SK-N-SH (cell line): ENCODE measurements at regions not wholly inside any gene's neighbourhood (a gene's known extent, or its start where the extent isn't known, plus 50 kb on each side); places are given as distances from the start of the nearest gene placed in this dataset.

ENCODE experiments used
- EP300 ChIP-seq, 2 experiments: IDR thresholded peaks; 2 replicates each; pipeline versions ENCODE4 v1.4.0 to v1.6.1; 2012; ENCODE audit warnings: borderline replicate concordance in 1 of 2, low read depth in 1 of 2, low read length in 1 of 2
- EZH2phosphoT487 ChIP-seq: fragments of 200-600 bp; sonication (generic); IDR thresholded peaks from 2 replicates; pipeline ENCODE4 v1.6.1; 2017; ENCODE audit warnings: low read depth, mixed run types, mild to moderate bottlenecking, antibody characterized with exemption, moderate library complexity, borderline replicate concordance
- MEF2A ChIP-seq: IDR thresholded peaks from 2 replicates; pipeline ENCODE4 v1.4.0; 2012; ENCODE audit warnings: low read depth, borderline replicate concordance
- TF ChIP-seq, protein P1 (sequence below): fragments of 200-600 bp; sonication (generic); IDR thresholded peaks from 2 replicates; pipeline ENCODE4 v1.6.1; 2017; ENCODE audit warnings: antibody characterized with exemption, mild to moderate bottlenecking, moderate library complexity
- TF ChIP-seq, protein P2 (sequence below): IDR thresholded peaks from 2 replicates; pipeline ENCODE4 v1.4.0; 2012; ENCODE audit warnings: low read depth, borderline replicate concordance
- TF ChIP-seq, protein P3 (sequence below): IDR thresholded peaks from 2 replicates; pipeline ENCODE4 v1.6.1; 2012; ENCODE audit warnings: mild to moderate bottlenecking, low read depth, low read length, moderate library complexity

DNA sequence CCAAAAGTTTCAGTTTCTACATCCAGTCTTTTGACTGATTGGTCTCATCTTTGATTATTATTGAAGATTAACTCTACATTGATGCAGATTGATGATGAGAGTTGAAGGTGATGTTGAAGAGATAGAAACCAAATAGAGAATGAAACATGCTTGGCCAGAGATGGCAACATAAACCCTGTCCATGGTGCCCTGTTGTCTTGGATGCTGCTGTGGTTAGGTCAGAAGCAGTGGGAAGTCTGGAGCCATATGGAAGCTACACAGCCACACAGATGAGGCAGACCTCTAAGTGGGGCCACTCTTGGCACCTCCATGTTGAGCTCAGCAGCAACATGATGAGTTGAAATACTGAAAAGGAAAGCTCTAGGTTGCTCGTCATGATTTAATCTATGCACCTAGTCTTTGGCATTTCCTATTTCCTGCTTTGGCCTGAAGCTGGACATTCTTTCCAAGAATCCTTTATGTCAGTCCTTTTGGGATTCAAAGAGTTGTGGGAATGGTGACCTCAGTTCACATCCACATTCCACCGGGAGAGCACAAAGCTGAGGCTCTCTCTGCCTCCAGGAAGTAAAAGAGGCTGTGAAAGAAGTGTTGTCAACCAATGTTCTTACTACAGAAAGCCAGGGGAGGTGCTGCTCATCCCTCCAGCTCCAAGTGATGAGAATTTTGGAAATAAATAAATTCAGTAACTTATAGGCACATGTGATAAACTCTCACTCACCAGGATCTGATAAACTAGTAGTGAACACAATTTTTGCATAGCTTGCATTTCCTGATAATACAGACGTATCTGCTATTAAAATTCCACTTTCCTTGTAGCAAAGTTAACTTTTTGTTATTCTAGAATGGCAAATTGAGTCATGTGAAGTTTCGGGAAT is 127.7 kb upstream of the MAF start:
- TF ChIP-seq, protein P1, sequence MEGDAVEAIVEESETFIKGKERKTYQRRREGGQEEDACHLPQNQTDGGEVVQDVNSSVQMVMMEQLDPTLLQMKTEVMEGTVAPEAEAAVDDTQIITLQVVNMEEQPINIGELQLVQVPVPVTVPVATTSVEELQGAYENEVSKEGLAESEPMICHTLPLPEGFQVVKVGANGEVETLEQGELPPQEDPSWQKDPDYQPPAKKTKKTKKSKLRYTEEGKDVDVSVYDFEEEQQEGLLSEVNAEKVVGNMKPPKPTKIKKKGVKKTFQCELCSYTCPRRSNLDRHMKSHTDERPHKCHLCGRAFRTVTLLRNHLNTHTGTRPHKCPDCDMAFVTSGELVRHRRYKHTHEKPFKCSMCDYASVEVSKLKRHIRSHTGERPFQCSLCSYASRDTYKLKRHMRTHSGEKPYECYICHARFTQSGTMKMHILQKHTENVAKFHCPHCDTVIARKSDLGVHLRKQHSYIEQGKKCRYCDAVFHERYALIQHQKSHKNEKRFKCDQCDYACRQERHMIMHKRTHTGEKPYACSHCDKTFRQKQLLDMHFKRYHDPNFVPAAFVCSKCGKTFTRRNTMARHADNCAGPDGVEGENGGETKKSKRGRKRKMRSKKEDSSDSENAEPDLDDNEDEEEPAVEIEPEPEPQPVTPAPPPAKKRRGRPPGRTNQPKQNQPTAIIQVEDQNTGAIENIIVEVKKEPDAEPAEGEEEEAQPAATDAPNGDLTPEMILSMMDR = no peak
- TF ChIP-seq EP300 (IDR thresholded peaks at IDR 0.05; ENCODE audit: borderline replicate concordance in 1 of 2, low read depth in 1 of 2, low read length in 1 of 2) = no peak
- TF ChIP-seq, protein P2, sequence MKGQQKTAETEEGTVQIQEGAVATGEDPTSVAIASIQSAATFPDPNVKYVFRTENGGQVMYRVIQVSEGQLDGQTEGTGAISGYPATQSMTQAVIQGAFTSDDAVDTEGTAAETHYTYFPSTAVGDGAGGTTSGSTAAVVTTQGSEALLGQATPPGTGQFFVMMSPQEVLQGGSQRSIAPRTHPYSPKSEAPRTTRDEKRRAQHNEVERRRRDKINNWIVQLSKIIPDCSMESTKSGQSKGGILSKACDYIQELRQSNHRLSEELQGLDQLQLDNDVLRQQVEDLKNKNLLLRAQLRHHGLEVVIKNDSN = no peak
- no peak for TF ChIP-seq MEF2A
- no peak for TF ChIP-seq EZH2phosphoT487
- TF ChIP-seq, protein P3, sequence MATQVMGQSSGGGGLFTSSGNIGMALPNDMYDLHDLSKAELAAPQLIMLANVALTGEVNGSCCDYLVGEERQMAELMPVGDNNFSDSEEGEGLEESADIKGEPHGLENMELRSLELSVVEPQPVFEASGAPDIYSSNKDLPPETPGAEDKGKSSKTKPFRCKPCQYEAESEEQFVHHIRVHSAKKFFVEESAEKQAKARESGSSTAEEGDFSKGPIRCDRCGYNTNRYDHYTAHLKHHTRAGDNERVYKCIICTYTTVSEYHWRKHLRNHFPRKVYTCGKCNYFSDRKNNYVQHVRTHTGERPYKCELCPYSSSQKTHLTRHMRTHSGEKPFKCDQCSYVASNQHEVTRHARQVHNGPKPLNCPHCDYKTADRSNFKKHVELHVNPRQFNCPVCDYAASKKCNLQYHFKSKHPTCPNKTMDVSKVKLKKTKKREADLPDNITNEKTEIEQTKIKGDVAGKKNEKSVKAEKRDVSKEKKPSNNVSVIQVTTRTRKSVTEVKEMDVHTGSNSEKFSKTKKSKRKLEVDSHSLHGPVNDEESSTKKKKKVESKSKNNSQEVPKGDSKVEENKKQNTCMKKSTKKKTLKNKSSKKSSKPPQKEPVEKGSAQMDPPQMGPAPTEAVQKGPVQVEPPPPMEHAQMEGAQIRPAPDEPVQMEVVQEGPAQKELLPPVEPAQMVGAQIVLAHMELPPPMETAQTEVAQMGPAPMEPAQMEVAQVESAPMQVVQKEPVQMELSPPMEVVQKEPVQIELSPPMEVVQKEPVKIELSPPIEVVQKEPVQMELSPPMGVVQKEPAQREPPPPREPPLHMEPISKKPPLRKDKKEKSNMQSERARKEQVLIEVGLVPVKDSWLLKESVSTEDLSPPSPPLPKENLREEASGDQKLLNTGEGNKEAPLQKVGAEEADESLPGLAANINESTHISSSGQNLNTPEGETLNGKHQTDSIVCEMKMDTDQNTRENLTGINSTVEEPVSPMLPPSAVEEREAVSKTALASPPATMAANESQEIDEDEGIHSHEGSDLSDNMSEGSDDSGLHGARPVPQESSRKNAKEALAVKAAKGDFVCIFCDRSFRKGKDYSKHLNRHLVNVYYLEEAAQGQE = no peak
